K562 (cell line): ENCODE measurements at regions not wholly inside any gene's neighbourhood (a gene's known extent, or its start where the extent isn't known, plus 50 kb on each side); places are given as distances from the start of the nearest gene placed in this dataset.

Source experiments
- ATAC-seq: fragments of 200-7000 bp; cut with Tn5 transposase; 3 replicates; pipeline ENCODE4 v1.9.1; 2020; ENCODE audit warnings: moderate library complexity
- BruUV-seq: library from RNA; stranded (reverse); fragments of 400-500 nt; replicated peaks from 2 replicates; lab custom pipeline; 2021; lab: Mats Ljungman, UMichigan
- CTCF ChIA-PET: fragments of 300-600 bp; formaldehyde crosslinking; extraction: SDS; loops from one replicate; lab custom pipeline; 2021; ENCODE audit warnings: low intra/inter-chr PET ratio; lab: Yijun Ruan, JAX
- POLR2A ChIA-PET: fragments of 300-600, 350-650 bp; sonication (Branson Sonifier 250); formaldehyde crosslinking; extraction: SDS; loops from one replicate; lab custom pipeline; 2021; ENCODE audit warnings: antibody characterized with exemption, inconsistent platforms; lab: Yijun Ruan, JAX
- DNase-seq, 4 experiments: peaks; one replicate each; pipeline versions ENCODE4 v3.0.0 to v3.0.0-alpha.2; 2011 to 2018; ENCODE audit warnings: low spot score in 3 of 4, mixed read lengths in 3 of 4; ENCODE audit errors: extremely low read depth in 1 of 4
- FAIRE-seq: peaks from 2 replicates; lab custom pipeline; 2011; peaks lifted over from hg19 to GRCh38; lab: Jason Lieb, UNC
- H2AFZ ChIP-seq: 2 replicates; pipeline ENCODE4 v1.6.0; 2011; ENCODE audit warnings: low read depth, low read length, control low read depth, inconsistent platforms
- H3K27ac ChIP-seq: fragments of 200-600 bp; 3 replicates; pipeline ENCODE4 v1.8.0; 2011; ENCODE audit warnings: low read depth, mild to moderate bottlenecking, control low read depth, inconsistent platforms, low read length, moderate library complexity, mixed read lengths; ENCODE audit errors: extremely low read depth
- H3K27me3 ChIP-seq, 2 experiments: fragments of 300-600 bp in 1 of 2; 2 replicates in 1 of 2; 3 replicates in 1 of 2; pipeline versions ENCODE4 v1.6.0 to v1.8.0; 2011; ENCODE audit warnings: inconsistent platforms in 2 of 2, low read length in 2 of 2, mild to moderate bottlenecking in 1 of 2, mixed read lengths in 1 of 2, moderate library complexity in 1 of 2; ENCODE audit not compliant: control insufficient read depth in 2 of 2, insufficient read depth in 2 of 2
- H3K36me3 ChIP-seq: fragments of 300-600 bp; 3 replicates; pipeline ENCODE4 v1.8.0; 2011; ENCODE audit warnings: mild to moderate bottlenecking, low read length, inconsistent platforms; ENCODE audit not compliant: control insufficient read depth, insufficient read depth
- H3K4me1 ChIP-seq, 2 experiments: fragments of 200-600 bp in 1 of 2; replicated peaks in 1 of 2; 2 replicates in 1 of 2; 3 replicates in 1 of 2; pipeline versions ENCODE4 v1.5.1 to v1.8.0; 2011; ENCODE audit warnings: inconsistent platforms in 2 of 2, low read length in 2 of 2, mild to moderate bottlenecking in 1 of 2, mixed read lengths in 1 of 2, moderate library complexity in 1 of 2; ENCODE audit not compliant: control insufficient read depth in 2 of 2, insufficient read depth in 2 of 2
- H3K4me2 ChIP-seq: 2 replicates; pipeline ENCODE4 v1.6.1; 2011; ENCODE audit warnings: low read length, control low read depth, inconsistent platforms, mixed read lengths; ENCODE audit not compliant: insufficient read depth
- H3K4me3 ChIP-seq: fragments of 200-600 bp; sonication (generic), shearing (Covaris generic); 2 replicates; pipeline ENCODE4 v1.5.1; 2016; ENCODE audit warnings: control low read depth, inconsistent platforms
- H3K79me2 ChIP-seq: fragments of 200-600 bp; 3 replicates; pipeline ENCODE4 v1.8.0; 2011; ENCODE audit warnings: low read length, inconsistent platforms; ENCODE audit not compliant: control insufficient read depth, insufficient read depth
- H3K9ac ChIP-seq, 2 experiments: 2 replicates each; pipeline versions ENCODE4 v1.6.0 to v1.6.1; 2011; ENCODE audit warnings: low read depth in 2 of 2, low read length in 2 of 2, control low read depth in 1 of 2, inconsistent platforms in 1 of 2, mild to moderate bottlenecking in 1 of 2, mixed read lengths in 1 of 2; ENCODE audit not compliant: insufficient read depth in 1 of 2
- H3K9me1 ChIP-seq: one replicate; pipeline ENCODE4 v1.6.0; 2011; ENCODE audit warnings: inconsistent platforms, mild to moderate bottlenecking, low read length, moderate library complexity; ENCODE audit not compliant: control insufficient read depth, insufficient read depth
- H3K9me3 ChIP-seq: replicated peaks from 2 replicates; pipeline ENCODE4 v1.5.1; 2011; ENCODE audit warnings: low read depth, low read length, inconsistent platforms; ENCODE audit not compliant: control insufficient read depth, insufficient read depth
- H4K20me1 ChIP-seq: replicated peaks from 2 replicates; pipeline ENCODE4 v1.6.1; 2011; ENCODE audit warnings: low read length, inconsistent platforms, mixed read lengths; ENCODE audit not compliant: control insufficient read depth, insufficient read depth
- ARHGAP35 ChIP-seq: fragments of 450-650 bp; IDR thresholded peaks from 2 replicates; pipeline ENCODE4 v1.6.1; 2018; ENCODE audit not compliant: partially characterized antibody
- E2F3 ChIP-seq: fragments of 250-450 bp; sonication (Bioruptor Pico); IDR thresholded peaks from 2 replicates; pipeline ENCODE4 v1.4.0; 2020; ENCODE audit warnings: mild to moderate bottlenecking
- FOSL1 ChIP-seq: fragments of 200-800 bp; sonication (Bioruptor generic); conservative IDR thresholded peaks from 2 replicates; pipeline ENCODE4 v1.6.1; 2016; ENCODE audit warnings: missing genetic modification characterization, missing compliant biosample characterization
- FOXM1 ChIP-seq, 2 experiments: fragments of 450-650 bp in 1 of 2; sonication (generic) in 1 of 2; formaldehyde crosslinking in 1 of 2; IDR thresholded peaks; 2 replicates each; pipeline versions ENCODE4 v1.6.1 to v1.9.0; 2017 to 2022; ENCODE audit warnings: low read depth in 2 of 2, mild to moderate bottlenecking in 2 of 2, missing genetic modification reagents in 1 of 2, moderate library complexity in 1 of 2
- GTF2B ChIP-seq: IDR thresholded peaks from 2 replicates; pipeline ENCODE4 v1.6.1; 2011; ENCODE audit not compliant: insufficient read length; ENCODE audit errors: extremely low read depth
- LEF1 ChIP-seq: fragments of 450-650 bp; IDR thresholded peaks from 2 replicates; pipeline ENCODE4 v1.6.1; 2016; ENCODE audit warnings: mild to moderate bottlenecking
- PRDM10 ChIP-seq: fragments of 450-650 bp; IDR thresholded peaks from 2 replicates; pipeline ENCODE4 v1.6.1; 2018; ENCODE audit not compliant: partially characterized antibody
- SMAD3 ChIP-seq: fragments of 450-650 bp; formaldehyde crosslinking; conservative IDR thresholded peaks from 2 replicates; pipeline ENCODE4 v1.4.0; 2020; ENCODE audit warnings: mild to moderate bottlenecking
- SMARCC2 ChIP-seq: fragments of 450-650 bp; IDR thresholded peaks from 2 replicates; pipeline ENCODE4 v1.6.1; 2017; ENCODE audit warnings: antibody characterized with exemption, moderate library complexity, mild to moderate bottlenecking, low read depth
- SMARCE1 ChIP-seq: fragments of 450-650 bp; IDR thresholded peaks from 2 replicates; pipeline ENCODE4 v1.7.1; 2016; ENCODE audit warnings: mild to moderate bottlenecking
- TEAD1 ChIP-seq, 2 experiments: fragments of 450-650 bp in 1 of 2; sonication (generic) in 1 of 2; formaldehyde crosslinking; IDR thresholded peaks; 2 replicates each; pipeline versions ENCODE4 v1.4.0 to v1.8.0; 2020 to 2022; ENCODE audit warnings: mild to moderate bottlenecking in 2 of 2, missing genetic modification reagents in 1 of 2
- ZNF518B ChIP-seq: fragments of 250-450 bp; sonication (Bioruptor Pico); IDR thresholded peaks from 2 replicates; pipeline ENCODE4 v1.5.0; 2021; ENCODE audit warnings: mild to moderate bottlenecking, moderate library complexity
- WGBS: fragments of 100-300 bp; shearing (Covaris generic); methylation state at CpG from one replicate; pipeline ENCODE4 v1.1.6; 2016; ENCODE audit warnings: low coverage, mixed read lengths; ENCODE audit not compliant: insufficient coverage; ENCODE audit errors: missing lambda C conversion rate; 5-methylcytosine and 5-hydroxymethylcytosine counted together
- in situ Hi-C: fragments of 300-500 bp; cut with MboI; formaldehyde crosslinking; loops from 4 replicates; pipeline ENCODE4 v1.15.0; 2018; ENCODE audit warnings: inconsistent platforms, mixed read lengths
- intact Hi-C: fragments of 100-400 bp; cut with micrococcal nuclease; formaldehyde crosslinking; loops from 2 replicates; pipeline ENCODE4 v1.14.2; 2022

GRCh38 chrX:131894995-131895394 lies 128.1 kb upstream of the STK26 start:
- Histone ChIP-seq H4K20me1 (no peaks in the 10 kb centered on the region), H3K79me2 (no peaks in the 10 kb centered on the region), H3K4me1 (peaks cover 0 to 9% of the 10 kb centered on the region in 2 experiments; a peak in 4 of 5 replicates), H3K9me3 (no peaks in the 10 kb centered on the region), H3K4me2 (0 out of 2 replicates have a peak overlapping the region, but pooled peaks have one; percentile 17), H3K4me3 (no peak overlapping the region), H2AFZ (no peak overlapping the region), H3K27me3 (no peaks in the 10 kb centered on the region), H3K36me3 (no peaks in the 10 kb centered on the region), H3K9me1 (no peaks in the 10 kb centered on the region), H3K27ac (peak overlapping the region; percentile 59; the same call in 1 of the 3 replicates), H3K9ac (no peak overlapping the region)
- FAIRE-seq (peak; percentile 6), DNase-seq (peak in 2 of 4 experiments; percentile 15 to 58), ATAC-seq (peak; percentile 71)
- BruUV-seq: no TSS peak
- intact Hi-C loops (loop anchor here (2.0 to 5.0 kb wide), 2 partner anchors 92 to 176 kb away; no protein-coding TSS in a partner anchor), in situ Hi-C loops (no loop called here)
- CTCF ChIA-PET: no interaction called here
- POLR2A ChIA-PET: no interaction called here
- WGBS: 0% methylated on average over 1 of the region's 1 CpG
- TF ChIP-seq FOSL1 (tag): peak; percentile 91
- TF ChIP-seq TEAD1 (CRISPR knock-in tag; IDR thresholded peaks at IDR 0.05): 0 out of 4 replicates have a peak, but pooled peaks of 1 of the 2 experiments have one; percentile 7
- TF ChIP-seq SMARCE1: peak; percentile 75; the same call in 1 of the 2 replicates
- no peak for TF ChIP-seq ZNF518B (CRISPR knock-in tag)
- no peak for TF ChIP-seq E2F3
- TF ChIP-seq ARHGAP35: no peak
- no peak for TF ChIP-seq SMAD3 (CRISPR knock-in tag)
- TF ChIP-seq FOXM1 (IDR thresholded peaks at IDR 0.05; ENCODE audit: low read depth): 0 out of 2 replicates have a peak, but pooled peaks have one; percentile 20
- no peak for TF ChIP-seq FOXM1 (CRISPR knock-in tag; IDR thresholded peaks at IDR 0.05; ENCODE audit: low read depth)
- 0 out of 2 replicates have a peak, but pooled peaks have one; percentile 34 for TF ChIP-seq SMARCC2
- peak; percentile 15 for TF ChIP-seq PRDM10
- 0 out of 2 replicates have a peak, but pooled peaks have one; percentile 36 for TF ChIP-seq LEF1
- no peak for TF ChIP-seq GTF2B
